HG03565 (cell line): ENCODE measurements at regions not wholly inside any gene's neighbourhood (a gene's known extent, or its start where the extent isn't known, plus 50 kb on each side); places are given as distances from the start of the nearest gene placed in this dataset.

Experiments
- ATAC-seq: cut with Tn5 transposase; IDR thresholded peaks from one replicate; pipeline ENCODE4 v1.9.1; 2021; ENCODE audit warnings: mild to moderate bottlenecking, moderate library complexity; ENCODE audit not compliant: unreplicated experiment

GRCh38 chr5:92472981-92473566 is 1090.0 kb upstream of the ARRDC3 start:
- ATAC-seq = no peak

- no peak for ATAC-seq
Measured at GRCh38 chr5:92471861-92472260, 1088.7 kb upstream of the ARRDC3 start.

- ATAC-seq = no peak
Measured at GRCh38 chr5:92470770-92471169, 1087.7 kb upstream of the ARRDC3 start.

GRCh38 chr5:92468295-92468694 is 1085.2 kb upstream of the ARRDC3 start:
- no peak for ATAC-seq

GRCh38 chr5:92467695-92468094 is 1084.6 kb upstream of the ARRDC3 start:
- ATAC-seq = no peak

- ATAC-seq = peak; percentile 83
Measured at GRCh38 chr5:92460505-92460904, 1077.4 kb upstream of the ARRDC3 start.

- ATAC-seq = no peak
Measured at GRCh38 chr5:92459654-92460053, 1076.5 kb upstream of the ARRDC3 start.

- ATAC-seq = peak; percentile 100
Measured at GRCh38 chr5:92455011-92455410, 1071.9 kb upstream of the ARRDC3 start.

GRCh38 chr5:92444888-92445287 is 1061.8 kb upstream of the ARRDC3 start:
- ATAC-seq = no peak

GRCh38 chr5:92435781-92436180 is 1052.7 kb upstream of the ARRDC3 start:
- no peak for ATAC-seq

- ATAC-seq = no peak
Measured at GRCh38 chr5:92429646-92430045, 1046.5 kb upstream of the ARRDC3 start.

- no peak for ATAC-seq
Measured at GRCh38 chr5:92428415-92428814, 1045.3 kb upstream of the ARRDC3 start.

GRCh38 chr5:92424785-92425426 is 1041.8 kb upstream of the ARRDC3 start:
- ATAC-seq = no peak

GRCh38 chr5:92421942-92422341 is 1038.8 kb upstream of the ARRDC3 start:
- no peak for ATAC-seq

GRCh38 chr5:92421196-92421595 is 1038.1 kb upstream of the ARRDC3 start:
- no peak for ATAC-seq

GRCh38 chr5:92419261-92419660 is 1036.1 kb upstream of the ARRDC3 start:
- no peak for ATAC-seq

- no peak for ATAC-seq
Measured at GRCh38 chr5:92418341-92418740, 1035.2 kb upstream of the ARRDC3 start.

- no peak for ATAC-seq
Measured at GRCh38 chr5:92409134-92409533, 1026.0 kb upstream of the ARRDC3 start.

GRCh38 chr5:92402956-92403702 is 1020.0 kb upstream of the ARRDC3 start:
- no peak for ATAC-seq

GRCh38 chr5:92402045-92402444 is 1018.9 kb upstream of the ARRDC3 start:
- ATAC-seq = no peak

GRCh38 chr5:92401492-92401891 is 1018.4 kb upstream of the ARRDC3 start:
- ATAC-seq = no peak

- ATAC-seq = no peak
Measured at GRCh38 chr5:92394936-92395335, 1011.8 kb upstream of the ARRDC3 start.
